Right atrium auricular region (tissue), 2 donors: ENCODE measurements at regions not wholly inside any gene's neighbourhood (a gene's known extent, or its start where the extent isn't known, plus 50 kb on each side); places are given as distances from the start of the nearest gene placed in this dataset.

ENCODE experiments used
- DNase-seq: peaks from one replicate; pipeline ENCODE4 v3.0.0-alpha.2; 2019; ENCODE audit warnings: low spot score
- H3K27ac ChIP-seq, 2 donors: fragments of 200-600 bp; sonication (generic); 1 replicate in 1 of 2; 2 replicates in 1 of 2; pipeline ENCODE4 v1.5.1; 2016 to 2019
- H3K27me3 ChIP-seq, 2 donors: fragments of 200-600 bp; sonication (generic); one replicate each; pipeline versions ENCODE4 v1.5.1 to v1.6.0; 2017 to 2019
- H3K36me3 ChIP-seq: fragments of 200-600 bp; sonication (generic); one replicate; pipeline ENCODE4 v1.5.1; 2016
- H3K4me1 ChIP-seq, 2 donors: fragments of 200-600 bp; sonication (generic); one replicate each; pipeline versions ENCODE4 v1.5.1 to v1.6.0; 2017 to 2019
- H3K4me3 ChIP-seq, 2 donors: fragments of 200-600 bp; sonication (generic); 1 replicate in 1 of 2; 2 replicates in 1 of 2; pipeline ENCODE4 v1.5.1; 2017 to 2019; ENCODE audit warnings: mild to moderate bottlenecking in 1 of 2, moderate library complexity in 1 of 2
- H3K9me3 ChIP-seq, 2 donors: fragments of 200-600 bp; sonication (generic); one replicate each; pipeline ENCODE4 v1.5.1; 2019
- TF ChIP-seq, protein P1 (sequence below), 2 donors: fragments of 200-600 bp; sonication (generic); IDR thresholded peaks; one replicate each; pipeline ENCODE4 v1.5.1; 2019; ENCODE audit warnings: antibody characterized with exemption in 2 of 2

DNA sequence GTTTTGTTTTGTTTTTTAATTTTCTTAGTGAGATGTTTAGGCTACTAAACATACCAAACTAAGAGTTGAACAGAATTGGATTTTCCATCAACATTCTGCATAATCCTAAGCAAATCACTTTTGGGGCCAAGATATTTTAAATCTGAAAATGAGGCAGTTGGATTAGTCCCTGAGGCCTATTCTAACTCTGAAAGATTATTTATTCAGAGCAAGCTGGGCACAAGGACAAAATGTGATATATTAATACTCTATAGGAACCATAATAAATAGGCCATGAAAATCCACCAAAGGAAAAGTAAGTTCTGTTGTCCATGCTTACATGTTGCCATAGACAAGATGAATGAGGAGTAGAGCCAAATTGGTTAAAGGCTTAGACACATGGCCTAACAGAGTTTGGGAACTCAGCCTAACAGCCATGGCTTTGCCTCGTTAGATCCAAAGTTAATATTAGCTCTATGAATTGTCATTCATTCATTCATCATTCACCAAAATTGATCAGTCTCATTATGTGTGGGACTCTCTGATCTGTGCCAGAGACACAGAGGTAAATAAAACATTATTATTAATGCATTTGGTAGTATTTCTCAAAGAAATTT is 183.5 kb downstream of the SCG2 start:
- DNase-seq, result no peak
- no peaks in the 10 kb centered on the region for H3K9me3 ChIP-seq
- TF ChIP-seq, protein P1, sequence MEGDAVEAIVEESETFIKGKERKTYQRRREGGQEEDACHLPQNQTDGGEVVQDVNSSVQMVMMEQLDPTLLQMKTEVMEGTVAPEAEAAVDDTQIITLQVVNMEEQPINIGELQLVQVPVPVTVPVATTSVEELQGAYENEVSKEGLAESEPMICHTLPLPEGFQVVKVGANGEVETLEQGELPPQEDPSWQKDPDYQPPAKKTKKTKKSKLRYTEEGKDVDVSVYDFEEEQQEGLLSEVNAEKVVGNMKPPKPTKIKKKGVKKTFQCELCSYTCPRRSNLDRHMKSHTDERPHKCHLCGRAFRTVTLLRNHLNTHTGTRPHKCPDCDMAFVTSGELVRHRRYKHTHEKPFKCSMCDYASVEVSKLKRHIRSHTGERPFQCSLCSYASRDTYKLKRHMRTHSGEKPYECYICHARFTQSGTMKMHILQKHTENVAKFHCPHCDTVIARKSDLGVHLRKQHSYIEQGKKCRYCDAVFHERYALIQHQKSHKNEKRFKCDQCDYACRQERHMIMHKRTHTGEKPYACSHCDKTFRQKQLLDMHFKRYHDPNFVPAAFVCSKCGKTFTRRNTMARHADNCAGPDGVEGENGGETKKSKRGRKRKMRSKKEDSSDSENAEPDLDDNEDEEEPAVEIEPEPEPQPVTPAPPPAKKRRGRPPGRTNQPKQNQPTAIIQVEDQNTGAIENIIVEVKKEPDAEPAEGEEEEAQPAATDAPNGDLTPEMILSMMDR (IDR thresholded peaks at IDR 0.05), result no peak
- H3K36me3 ChIP-seq, result no peaks in the 10 kb centered on the region
- H3K4me1 ChIP-seq, result no peaks in the 10 kb centered on the region
- no peak overlapping the region for H3K27ac ChIP-seq
- H3K27me3 ChIP-seq, result no peaks in the 10 kb centered on the region
- no peak overlapping the region for H3K4me3 ChIP-seq

DNA sequence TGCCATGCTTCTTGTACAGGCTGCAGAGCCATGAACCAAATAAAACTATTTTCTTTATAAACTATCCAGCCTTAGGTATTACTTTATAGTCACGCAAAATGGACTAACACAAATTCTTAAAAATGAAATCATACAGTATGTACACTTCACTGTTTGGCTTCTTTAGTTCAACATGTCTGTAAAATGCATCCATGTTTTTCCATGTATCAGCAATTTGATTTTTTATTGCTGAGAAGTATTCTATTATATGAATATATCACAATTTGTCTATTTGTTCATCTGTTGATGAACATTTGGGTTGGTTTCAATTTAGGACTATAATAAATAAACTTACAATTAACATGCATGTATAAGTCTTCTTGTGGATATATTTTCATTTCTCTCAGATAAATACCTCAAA is 182.1 kb downstream of the SCG2 start:
- DNase-seq, result no peak
- TF ChIP-seq, protein P1 (IDR thresholded peaks at IDR 0.05), result no peak
- no peaks in the 10 kb centered on the region for H3K4me1 ChIP-seq
- no peaks in the 10 kb centered on the region for H3K9me3 ChIP-seq
- no peak overlapping the region for H3K27ac ChIP-seq
- H3K27me3 ChIP-seq, result no peaks in the 10 kb centered on the region
- no peaks in the 10 kb centered on the region for H3K36me3 ChIP-seq
- no peak overlapping the region for H3K4me3 ChIP-seq

GRCh38 chr2:223431479-223431878 is 170.7 kb downstream of the SCG2 start:
- DNase-seq, result no peak
- H3K36me3 ChIP-seq, result no peaks in the 10 kb centered on the region
- no peaks in the 10 kb centered on the region for H3K9me3 ChIP-seq
- H3K27me3 ChIP-seq, result no peaks in the 10 kb centered on the region
- no peak overlapping the region for H3K4me3 ChIP-seq
- no peak overlapping the region for H3K27ac ChIP-seq
- H3K4me1 ChIP-seq, result no peaks in the 10 kb centered on the region
- TF ChIP-seq, protein P1 (IDR thresholded peaks at IDR 0.05), result no peak

DNA sequence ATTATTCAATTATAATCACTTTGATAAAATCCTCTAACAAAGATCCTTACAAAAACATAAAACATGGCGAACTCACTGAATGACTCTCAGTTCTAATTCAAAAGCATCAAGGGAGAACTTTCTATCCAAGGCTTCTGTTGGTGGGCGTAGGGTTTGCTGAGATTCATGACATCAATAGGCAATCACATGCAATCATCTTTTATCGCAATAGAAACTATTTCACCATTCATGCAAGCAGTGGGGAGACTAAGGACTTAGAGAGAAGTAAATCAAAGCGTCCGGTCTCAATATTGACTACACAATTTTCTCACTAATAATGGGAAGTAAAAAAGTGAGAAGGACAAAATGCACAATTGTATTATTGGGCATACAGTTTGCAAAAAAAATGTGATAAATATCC is 168.7 kb downstream of the SCG2 start:
- TF ChIP-seq, protein P1 (IDR thresholded peaks at IDR 0.05), result no peak
- H3K9me3 ChIP-seq, result no peaks in the 10 kb centered on the region

DNA sequence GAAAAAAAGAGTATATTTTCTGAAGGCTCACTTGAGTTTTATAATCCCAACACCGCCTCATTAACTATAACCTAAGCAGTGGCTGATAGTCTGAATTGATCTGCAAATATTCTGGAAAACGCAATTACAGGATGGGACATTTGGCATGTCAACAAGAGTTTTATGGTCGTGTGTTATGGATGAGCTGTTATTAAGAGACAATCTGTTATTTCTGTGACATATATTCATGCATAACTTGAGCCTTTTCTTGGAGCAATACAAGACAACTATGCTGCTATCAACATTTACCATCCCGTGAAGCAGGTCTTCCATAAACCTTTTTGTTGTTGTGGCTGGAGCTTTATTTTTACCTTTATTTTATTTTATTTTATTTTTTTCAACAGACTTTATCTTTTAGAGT is 164.4 kb downstream of the SCG2 start:
- TF ChIP-seq, protein P1 (IDR thresholded peaks at IDR 0.05), result no peak
- Histone ChIP-seq H3K36me3 (no peaks in the 10 kb centered on the region), H3K27me3 (no peaks in the 10 kb centered on the region), H3K4me1 (no peaks in the 10 kb centered on the region), H3K4me3 (no peak overlapping the region), H3K27ac (no peak overlapping the region), H3K9me3 (no peaks in the 10 kb centered on the region)
- DNase-seq, result no peak

More for the DNA sequence above, 168.7 kb downstream of the SCG2 start:
- Histone ChIP-seq H3K36me3 (no peaks in the 10 kb centered on the region), H3K27me3 (no peaks in the 10 kb centered on the region), H3K27ac (no peak overlapping the region), H3K4me1 (no peaks in the 10 kb centered on the region), H3K4me3 (no peak overlapping the region)
- DNase-seq, result no peak

DNA sequence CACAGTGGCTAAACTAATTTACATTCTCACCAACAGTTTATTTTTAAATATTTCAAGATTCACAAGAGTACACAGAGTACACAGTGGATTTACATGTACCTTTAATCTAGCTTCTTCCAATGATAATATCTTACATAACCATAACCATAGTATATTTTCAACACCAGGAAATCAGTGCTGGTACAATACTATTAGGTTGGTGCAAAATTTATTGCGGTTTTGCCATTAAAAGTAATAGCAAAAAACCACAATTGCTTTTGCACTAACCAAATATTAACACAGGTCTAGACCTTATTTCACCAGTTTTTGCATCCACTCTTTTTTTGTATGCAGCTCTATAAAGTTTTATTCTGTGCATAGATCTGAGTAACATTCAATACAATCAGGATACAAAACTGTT is 163.0 kb downstream of the SCG2 start:
- Histone ChIP-seq H3K4me1 (no peaks in the 10 kb centered on the region), H3K27ac (no peak overlapping the region), H3K36me3 (no peaks in the 10 kb centered on the region), H3K27me3 (no peaks in the 10 kb centered on the region), H3K4me3 (no peak overlapping the region), H3K9me3 (no peaks in the 10 kb centered on the region)
- no peak for DNase-seq
- TF ChIP-seq, protein P1 (IDR thresholded peaks at IDR 0.05), result no peak
